ENCODE measurements at regions not wholly inside any gene's neighbourhood (a gene's known extent, or its start where the extent isn't known, plus 50 kb on each side); places are given as distances from the start of the nearest gene placed in this dataset.

DNA sequence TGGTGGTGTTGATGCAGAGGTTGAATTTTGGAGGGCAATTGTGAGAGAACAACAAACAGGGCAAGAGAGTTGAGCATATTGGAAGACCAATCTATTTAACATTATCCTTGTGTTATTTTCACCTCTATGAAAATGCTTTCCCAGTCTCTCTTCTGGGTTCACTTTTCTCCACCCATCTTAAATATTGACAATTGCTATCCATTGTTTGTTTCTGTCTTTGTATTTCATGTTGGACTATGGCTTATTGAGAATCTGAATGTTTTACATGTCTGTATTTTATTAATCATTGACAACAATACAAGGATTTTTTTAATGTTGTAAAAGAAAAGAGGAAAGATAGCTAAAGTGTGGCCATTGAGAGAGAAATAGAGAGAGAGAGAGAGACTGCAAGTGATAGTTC lies 1121.5 kb downstream of the BRINP3 start:
- intact Hi-C loops (cut with DNase I), result no loop called here
- TF ChIP-seq POLR2A (IDR thresholded peaks at IDR 0.05) (no peak), CTCF (IDR thresholded peaks at IDR 0.05) (no peak)
- Histone ChIP-seq H3K36me3 (no peaks in the 10 kb centered on the region), H3K9me3 (no peaks in the 10 kb centered on the region), H3K4me1 (no peaks in the 10 kb centered on the region), H3K27me3 (no peaks in the 10 kb centered on the region), H3K27ac (no peak overlapping the region), H3K4me3 (no peak overlapping the region)
- no peak for DNase-seq

DNA sequence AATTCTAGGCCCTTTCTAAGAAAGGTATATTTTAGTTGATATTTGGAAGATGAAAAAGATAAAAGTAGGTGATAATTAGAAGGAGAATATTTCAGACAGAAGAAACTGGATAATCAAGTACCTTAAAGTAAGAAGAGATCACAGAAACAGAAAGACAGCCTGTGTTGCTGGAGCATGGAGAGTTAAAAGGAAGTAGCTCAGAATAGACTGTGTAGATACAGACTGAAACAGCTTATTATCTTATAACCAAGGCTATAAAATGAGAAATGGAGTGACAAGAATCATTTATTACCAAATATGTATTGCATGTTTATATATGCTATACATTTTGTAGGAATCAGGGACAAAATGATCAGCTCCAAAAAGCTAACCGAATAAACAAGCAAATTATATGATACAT lies 1120.3 kb downstream of the BRINP3 start:
- no peaks in the 10 kb centered on the region for H3K36me3 ChIP-seq
- no peak overlapping the region for H3K4me3 ChIP-seq
- no peaks in the 10 kb centered on the region for H3K27me3 ChIP-seq
- no peaks in the 10 kb centered on the region for H3K9me3 ChIP-seq
- TF ChIP-seq CTCF (IDR thresholded peaks at IDR 0.05), result no peak
- no peak for TF ChIP-seq POLR2A (IDR thresholded peaks at IDR 0.05)
- 89 to 93% methylated on average over 1 of the region's 1 CpG for WGBS, 2 donors
- intact Hi-C loops (cut with DNase I), result no loop called here
- H3K4me1 ChIP-seq, result no peaks in the 10 kb centered on the region
- DNase-seq, result no peak
- no peak overlapping the region for H3K27ac ChIP-seq

DNA sequence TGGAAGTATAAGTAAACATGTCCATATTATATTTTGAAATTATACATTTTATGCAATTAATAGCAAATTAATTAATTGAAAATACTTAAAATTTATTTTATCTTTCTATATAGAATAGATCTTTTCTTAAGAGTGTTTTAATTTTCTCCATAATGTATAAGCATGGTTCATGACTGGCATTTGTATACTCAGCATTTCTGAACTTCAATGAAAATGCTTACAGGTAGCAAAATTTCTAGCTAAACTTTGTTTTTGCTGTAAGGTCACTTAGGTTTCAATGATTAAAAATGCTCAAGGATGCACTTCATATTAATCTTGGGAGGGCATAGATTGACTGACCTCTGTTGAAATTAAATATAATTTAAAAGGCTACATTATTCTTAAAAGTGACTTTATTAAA lies 1108.1 kb downstream of the BRINP3 start:
- TF ChIP-seq CTCF (IDR thresholded peaks at IDR 0.05), result no peak
- TF ChIP-seq POLR2A (IDR thresholded peaks at IDR 0.05), result no peak
- Histone ChIP-seq H3K36me3 (no peaks in the 10 kb centered on the region), H3K4me3 (no peak overlapping the region), H3K27me3 (no peaks in the 10 kb centered on the region), H3K27ac (no peak overlapping the region), H3K9me3 (no peaks in the 10 kb centered on the region), H3K4me1 (no peaks in the 10 kb centered on the region)
- intact Hi-C loops (cut with DNase I), result no loop called here
- no peak for DNase-seq

DNA sequence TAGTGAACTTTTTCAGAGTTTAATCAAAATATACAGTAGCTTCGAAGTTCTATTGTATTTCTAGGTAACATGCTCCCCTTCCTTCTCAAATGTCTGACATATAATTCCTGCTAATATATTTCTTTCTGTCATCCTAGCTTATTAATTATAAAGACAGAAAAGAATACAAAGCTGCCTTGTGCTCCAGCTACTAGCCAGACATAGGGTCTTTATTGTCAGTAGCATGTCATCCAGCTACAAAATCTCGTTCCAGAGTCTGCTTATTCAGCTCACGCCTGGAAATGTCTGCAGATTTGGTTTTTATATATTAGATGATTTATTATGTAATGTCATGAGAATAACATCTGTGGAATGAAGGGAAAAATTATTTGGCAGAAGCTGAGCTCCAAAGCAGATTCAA lies 1102.8 kb downstream of the BRINP3 start:
- intact Hi-C loops (cut with DNase I), result no loop called here
- Histone ChIP-seq H3K9me3 (no peaks in the 10 kb centered on the region), H3K27me3 (no peaks in the 10 kb centered on the region), H3K4me1 (no peaks in the 10 kb centered on the region), H3K27ac (no peak overlapping the region), H3K36me3 (no peaks in the 10 kb centered on the region), H3K4me3 (no peak overlapping the region)
- TF ChIP-seq CTCF (IDR thresholded peaks at IDR 0.05) (no peak), POLR2A (IDR thresholded peaks at IDR 0.05) (no peak)
- DNase-seq, result no peak
- WGBS, 2 donors, result 25 to 35% methylated on average over 3 of the region's 3 CpGs

- TF ChIP-seq CTCF (IDR thresholded peaks at IDR 0.05), result no peak
- TF ChIP-seq POLR2A (IDR thresholded peaks at IDR 0.05), result no peak
- 16 to 38% methylated on average over 1 of the region's 1 CpG for WGBS, 2 donors
- peaks cover 0 to 6% (median 0%) of the 10 kb centered on the region in 3 donors for H3K4me1 ChIP-seq
- no peak overlapping the region for H3K27ac ChIP-seq
- no peak for DNase-seq
- H3K27me3 ChIP-seq, result no peaks in the 10 kb centered on the region
- no peaks in the 10 kb centered on the region for H3K9me3 ChIP-seq
- no peak overlapping the region for H3K4me3 ChIP-seq
- no peaks in the 10 kb centered on the region for H3K36me3 ChIP-seq
- intact Hi-C loops (cut with DNase I), result no loop called here
These were observed 1072.2 kb downstream of the BRINP3 start for GRCh38 chr1:189405419-189405818.

Measured in esophagus squamous epithelium (tissue), 5 donors.